ENCODE measurements at regions not wholly inside any gene's neighbourhood (a gene's known extent, or its start where the extent isn't known, plus 50 kb on each side); places are given as distances from the start of the nearest gene placed in this dataset.
A peak's percentile ranks its signal among the peaks of the same experiment; 100 is the strongest.

- Histone ChIP-seq H3K4me3 (ENCODE audit: insufficient read depth, low read depth, low read length, poor library complexity, severe bottlenecking) (no peak overlapping the region), H3K27ac (ENCODE audit: insufficient read depth, low read length, poor library complexity, severe bottlenecking) (no peak overlapping the region), H3K4me1 (ENCODE audit: control insufficient read depth, insufficient read depth, low read length, poor library complexity, severe bottlenecking) (no peaks in the 10 kb centered on the region), H3K27me3 (replicated peaks; ENCODE audit: control insufficient read depth, insufficient read depth, low read length, poor library complexity, severe bottlenecking) (no peaks in the 10 kb centered on the region), H3K36me3 (ENCODE audit: control insufficient read depth, insufficient read depth, low read length) (no peaks in the 10 kb centered on the region), H3K9me3 (ENCODE audit: control insufficient read depth, low read length) (no peaks in the 10 kb centered on the region)
- no peak for DNase-seq
Observed at GRCh38 chr9:78127279-78128225, 95.9 kb upstream of the GNAQ start.

DNA sequence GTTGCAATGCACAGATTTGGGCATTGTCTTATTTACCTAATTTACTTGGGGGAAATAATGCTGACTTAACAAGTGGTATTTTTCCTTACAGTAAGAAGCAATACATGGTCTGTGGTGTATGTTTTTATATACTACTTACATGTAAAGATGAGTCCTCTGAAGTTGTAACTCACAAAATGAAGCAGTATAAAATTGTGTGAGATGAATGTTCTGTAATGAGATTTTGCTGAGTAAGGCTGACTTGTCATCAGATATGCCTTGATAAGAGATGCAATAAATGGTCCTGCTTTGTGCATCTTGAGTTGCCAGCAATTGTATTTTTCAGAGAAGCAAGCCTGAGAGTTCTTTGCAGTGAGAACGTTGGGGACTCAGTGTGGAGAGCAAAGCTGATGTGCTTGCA, 92.2 kb upstream of the GNAQ start:
- Histone ChIP-seq H3K27ac (ENCODE audit: insufficient read depth, low read length, poor library complexity, severe bottlenecking) (no peak overlapping the region), H3K27me3 (replicated peaks; ENCODE audit: control insufficient read depth, insufficient read depth, low read length, poor library complexity, severe bottlenecking) (no peaks in the 10 kb centered on the region), H3K4me1 (ENCODE audit: control insufficient read depth, insufficient read depth, low read length, poor library complexity, severe bottlenecking) (peaks cover 10% of the 10 kb centered on the region), H3K36me3 (ENCODE audit: control insufficient read depth, insufficient read depth, low read length) (no peaks in the 10 kb centered on the region), H3K9me3 (ENCODE audit: control insufficient read depth, low read length) (no peaks in the 10 kb centered on the region), H3K4me3 (ENCODE audit: insufficient read depth, low read depth, low read length, poor library complexity, severe bottlenecking) (no peak overlapping the region)
- DNase-seq = no peak

GRCh38 chr9:78122631-78123030, 91.0 kb upstream of the GNAQ start:
- Histone ChIP-seq H3K27me3 (replicated peaks; ENCODE audit: control insufficient read depth, insufficient read depth, low read length, poor library complexity, severe bottlenecking) (no peaks in the 10 kb centered on the region), H3K36me3 (ENCODE audit: control insufficient read depth, insufficient read depth, low read length) (no peaks in the 10 kb centered on the region), H3K27ac (ENCODE audit: insufficient read depth, low read length, poor library complexity, severe bottlenecking) (no peak overlapping the region), H3K9me3 (ENCODE audit: control insufficient read depth, low read length) (no peaks in the 10 kb centered on the region), H3K4me1 (ENCODE audit: control insufficient read depth, insufficient read depth, low read length, poor library complexity, severe bottlenecking) (peaks cover 16% of the 10 kb centered on the region), H3K4me3 (ENCODE audit: insufficient read depth, low read depth, low read length, poor library complexity, severe bottlenecking) (no peak overlapping the region)
- DNase-seq = no peak

GRCh38 chr9:78121488-78121887, 89.9 kb upstream of the GNAQ start:
- Histone ChIP-seq H3K9me3 (ENCODE audit: control insufficient read depth, low read length) (no peaks in the 10 kb centered on the region), H3K36me3 (ENCODE audit: control insufficient read depth, insufficient read depth, low read length) (no peaks in the 10 kb centered on the region), H3K4me3 (ENCODE audit: insufficient read depth, low read depth, low read length, poor library complexity, severe bottlenecking) (no peak overlapping the region), H3K27ac (ENCODE audit: insufficient read depth, low read length, poor library complexity, severe bottlenecking) (no peak overlapping the region), H3K4me1 (ENCODE audit: control insufficient read depth, insufficient read depth, low read length, poor library complexity, severe bottlenecking) (peaks cover 16% of the 10 kb centered on the region), H3K27me3 (replicated peaks; ENCODE audit: control insufficient read depth, insufficient read depth, low read length, poor library complexity, severe bottlenecking) (no peaks in the 10 kb centered on the region)
- peak; percentile 6 to 31 (median 11) for DNase-seq

DNA sequence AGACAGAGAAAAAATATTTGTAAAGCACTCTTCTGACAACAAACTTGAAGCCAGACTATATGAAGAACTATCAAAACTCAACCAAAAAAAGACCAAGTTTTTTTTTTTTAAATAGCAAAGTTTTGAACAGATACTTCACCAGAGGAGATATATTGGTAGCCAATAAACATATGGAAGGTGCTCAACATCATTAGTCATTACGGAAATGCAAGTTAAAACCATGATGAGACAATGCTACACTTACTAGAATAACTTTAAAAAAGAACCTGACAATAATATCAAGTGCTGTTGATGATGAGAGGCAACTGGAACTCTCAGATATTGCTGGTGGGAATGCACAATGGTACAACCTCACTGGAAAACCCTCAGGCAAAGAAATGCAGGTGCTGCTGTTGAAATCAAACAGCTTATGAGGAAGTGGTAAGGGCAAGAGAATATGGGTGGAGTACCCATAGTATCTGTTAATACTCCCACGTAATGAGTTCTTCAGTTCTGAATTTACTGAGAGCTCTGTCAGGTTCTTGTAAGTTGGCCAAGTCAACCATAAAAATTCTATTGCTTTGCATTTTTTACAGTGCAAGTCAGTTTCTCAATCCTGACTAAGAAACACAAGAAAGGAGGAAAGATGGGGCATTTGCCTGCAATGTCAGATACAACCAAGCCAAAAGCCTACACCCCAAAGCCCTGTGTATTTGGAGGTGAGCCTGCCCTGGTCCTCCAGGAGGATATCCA, 87.3 kb upstream of the GNAQ start:
- Histone ChIP-seq H3K27ac (ENCODE audit: insufficient read depth, low read length, poor library complexity, severe bottlenecking) (no peak overlapping the region), H3K36me3 (ENCODE audit: control insufficient read depth, insufficient read depth, low read length) (no peaks in the 10 kb centered on the region), H3K4me3 (ENCODE audit: insufficient read depth, low read depth, low read length, poor library complexity, severe bottlenecking) (no peak overlapping the region), H3K9me3 (ENCODE audit: control insufficient read depth, low read length) (no peaks in the 10 kb centered on the region), H3K27me3 (replicated peaks; ENCODE audit: control insufficient read depth, insufficient read depth, low read length, poor library complexity, severe bottlenecking) (no peaks in the 10 kb centered on the region), H3K4me1 (ENCODE audit: control insufficient read depth, insufficient read depth, low read length, poor library complexity, severe bottlenecking) (peaks cover 16% of the 10 kb centered on the region)
- DNase-seq = no peak

- Histone ChIP-seq H3K27ac (ENCODE audit: insufficient read depth, low read length, poor library complexity, severe bottlenecking) (no peak overlapping the region), H3K36me3 (ENCODE audit: control insufficient read depth, insufficient read depth, low read length) (no peaks in the 10 kb centered on the region), H3K9me3 (ENCODE audit: control insufficient read depth, low read length) (no peaks in the 10 kb centered on the region), H3K4me1 (ENCODE audit: control insufficient read depth, insufficient read depth, low read length, poor library complexity, severe bottlenecking) (peaks cover 19% of the 10 kb centered on the region), H3K27me3 (replicated peaks; ENCODE audit: control insufficient read depth, insufficient read depth, low read length, poor library complexity, severe bottlenecking) (no peaks in the 10 kb centered on the region), H3K4me3 (ENCODE audit: insufficient read depth, low read depth, low read length, poor library complexity, severe bottlenecking) (no peak overlapping the region)
- no peak for DNase-seq
Observed at GRCh38 chr9:78115073-78115472, 83.5 kb upstream of the GNAQ start.

GRCh38 chr9:78114581-78114980, 83.0 kb upstream of the GNAQ start:
- Histone ChIP-seq H3K27ac (ENCODE audit: insufficient read depth, low read length, poor library complexity, severe bottlenecking) (no peak overlapping the region), H3K4me3 (ENCODE audit: insufficient read depth, low read depth, low read length, poor library complexity, severe bottlenecking) (no peak overlapping the region), H3K27me3 (replicated peaks; ENCODE audit: control insufficient read depth, insufficient read depth, low read length, poor library complexity, severe bottlenecking) (no peaks in the 10 kb centered on the region), H3K9me3 (ENCODE audit: control insufficient read depth, low read length) (no peaks in the 10 kb centered on the region), H3K4me1 (ENCODE audit: control insufficient read depth, insufficient read depth, low read length, poor library complexity, severe bottlenecking) (peaks cover 16% of the 10 kb centered on the region), H3K36me3 (ENCODE audit: control insufficient read depth, insufficient read depth, low read length) (no peaks in the 10 kb centered on the region)
- no peak for DNase-seq

DNA sequence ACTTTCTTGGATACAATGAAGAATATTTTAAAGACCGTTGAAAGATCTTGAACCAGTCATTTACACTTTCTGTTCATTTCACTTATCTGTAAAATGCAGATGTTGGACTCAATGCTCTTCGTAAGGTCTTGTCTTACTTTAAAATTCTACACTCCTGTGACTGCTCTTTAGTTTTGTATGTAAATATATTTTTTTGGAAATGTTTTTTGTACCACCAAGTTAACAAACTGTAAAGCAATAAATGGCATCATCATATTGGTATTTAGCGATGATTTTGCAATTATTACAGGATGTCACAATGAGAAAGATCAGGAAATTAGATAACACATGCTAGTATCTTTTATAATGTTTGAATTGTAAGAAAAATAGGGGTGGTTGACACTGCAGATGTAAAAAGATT, 80.8 kb upstream of the GNAQ start:
- H3K27me3 ChIP-seq (replicated peaks; ENCODE audit: control insufficient read depth, insufficient read depth, low read length, poor library complexity, severe bottlenecking) = no peaks in the 10 kb centered on the region
- no peak overlapping the region for H3K4me3 ChIP-seq (ENCODE audit: insufficient read depth, low read depth, low read length, poor library complexity, severe bottlenecking)
- no peak for DNase-seq
- H3K9me3 ChIP-seq (ENCODE audit: control insufficient read depth, low read length) = no peaks in the 10 kb centered on the region
- peaks cover 3% of the 10 kb centered on the region for H3K4me1 ChIP-seq (ENCODE audit: control insufficient read depth, insufficient read depth, low read length, poor library complexity, severe bottlenecking)
- no peak overlapping the region for H3K27ac ChIP-seq (ENCODE audit: insufficient read depth, low read length, poor library complexity, severe bottlenecking)
- no peaks in the 10 kb centered on the region for H3K36me3 ChIP-seq (ENCODE audit: control insufficient read depth, insufficient read depth, low read length)

GRCh38 chr9:78112004-78112403, 80.4 kb upstream of the GNAQ start:
- DNase-seq = no peak
- Histone ChIP-seq H3K27me3 (replicated peaks; ENCODE audit: control insufficient read depth, insufficient read depth, low read length, poor library complexity, severe bottlenecking) (no peaks in the 10 kb centered on the region), H3K27ac (ENCODE audit: insufficient read depth, low read length, poor library complexity, severe bottlenecking) (no peak overlapping the region), H3K36me3 (ENCODE audit: control insufficient read depth, insufficient read depth, low read length) (no peaks in the 10 kb centered on the region), H3K4me3 (ENCODE audit: insufficient read depth, low read depth, low read length, poor library complexity, severe bottlenecking) (no peak overlapping the region), H3K4me1 (ENCODE audit: control insufficient read depth, insufficient read depth, low read length, poor library complexity, severe bottlenecking) (peaks cover 3% of the 10 kb centered on the region), H3K9me3 (ENCODE audit: control insufficient read depth, low read length) (no peaks in the 10 kb centered on the region)

- Histone ChIP-seq H3K27ac (ENCODE audit: insufficient read depth, low read length, poor library complexity, severe bottlenecking) (no peak overlapping the region), H3K4me1 (ENCODE audit: control insufficient read depth, insufficient read depth, low read length, poor library complexity, severe bottlenecking) (peaks cover 3% of the 10 kb centered on the region), H3K36me3 (ENCODE audit: control insufficient read depth, insufficient read depth, low read length) (no peaks in the 10 kb centered on the region), H3K27me3 (replicated peaks; ENCODE audit: control insufficient read depth, insufficient read depth, low read length, poor library complexity, severe bottlenecking) (no peaks in the 10 kb centered on the region), H3K9me3 (ENCODE audit: control insufficient read depth, low read length) (no peaks in the 10 kb centered on the region), H3K4me3 (ENCODE audit: insufficient read depth, low read depth, low read length, poor library complexity, severe bottlenecking) (no peak overlapping the region)
- DNase-seq = no peak
Observed at GRCh38 chr9:78109075-78109474, 77.5 kb upstream of the GNAQ start.

Measured in effector memory CD4-positive, alpha-beta T cell (primary cell).